ENCODE measurements at regions not wholly inside any gene's neighbourhood (a gene's known extent, or its start where the extent isn't known, plus 50 kb on each side); places are given as distances from the start of the nearest gene placed in this dataset.

- no peaks in the 10 kb centered on the region for H3K27me3 ChIP-seq
- intact Hi-C loops (cut with DNase I; ENCODE audit: low total_unique reads): no loop called here
- TF ChIP-seq EP300 (IDR thresholded peaks at IDR 0.05): no peak
- no peak for TF ChIP-seq CTCF (IDR thresholded peaks at IDR 0.05)
- no peak for TF ChIP-seq POLR2AphosphoS5 (IDR thresholded peaks at IDR 0.05)
- no peak for TF ChIP-seq POLR2A (IDR thresholded peaks at IDR 0.05)
- DNase-seq: no peak
- 80 to 96% (median 87%) methylated on average over 2 of the region's 2 CpGs for WGBS, 5 donors
- no peak overlapping the region for H3K27ac ChIP-seq
- no peaks in the 10 kb centered on the region for H3K4me1 ChIP-seq
- no peaks in the 10 kb centered on the region for H3K36me3 ChIP-seq
- H3K4me3 ChIP-seq: no peak overlapping the region
- H3K9me3 ChIP-seq: no peaks in the 10 kb centered on the region
These were observed 554.3 kb downstream of the PRELID2 start for GRCh38 chr5:145280806-145281205.

- Histone ChIP-seq H3K9me3 (no peaks in the 10 kb centered on the region), H3K27me3 (no peaks in the 10 kb centered on the region), H3K27ac (no peak overlapping the region), H3K4me1 (no peaks in the 10 kb centered on the region), H3K4me3 (no peak overlapping the region), H3K36me3 (no peaks in the 10 kb centered on the region)
- DNase-seq: no peak
- 66 to 83% (median 77%) methylated on average over 3 of the region's 3 CpGs for WGBS, 5 donors
- TF ChIP-seq POLR2AphosphoS5 (IDR thresholded peaks at IDR 0.05) (no peak), EP300 (IDR thresholded peaks at IDR 0.05) (no peak), CTCF (IDR thresholded peaks at IDR 0.05) (no peak), POLR2A (IDR thresholded peaks at IDR 0.05) (no peak)
- intact Hi-C loops (cut with DNase I; ENCODE audit: low total_unique reads): no loop called here
These were observed 554.9 kb downstream of the PRELID2 start for GRCh38 chr5:145280214-145280613.

GRCh38 chr5:145260670-145261069, 574.5 kb downstream of the PRELID2 start:
- Histone ChIP-seq H3K9me3 (peaks cover 0 to 15% (median 14%) of the 10 kb centered on the region in 4 donors), H3K4me1 (no peaks in the 10 kb centered on the region)
- intact Hi-C loops (cut with DNase I; ENCODE audit: low total_unique reads): no loop called here

GRCh38 chr5:145247745-145248040, 587.4 kb downstream of the PRELID2 start:
- H3K9me3 ChIP-seq: no peaks in the 10 kb centered on the region
- H3K27me3 ChIP-seq: no peaks in the 10 kb centered on the region
- H3K4me3 ChIP-seq: no peak overlapping the region
- intact Hi-C loops (cut with DNase I; ENCODE audit: low total_unique reads): no loop called here
- H3K36me3 ChIP-seq: no peaks in the 10 kb centered on the region
- TF ChIP-seq EP300 (IDR thresholded peaks at IDR 0.05) (no peak), CTCF (IDR thresholded peaks at IDR 0.05) (no peak), POLR2AphosphoS5 (IDR thresholded peaks at IDR 0.05) (no peak), POLR2A (IDR thresholded peaks at IDR 0.05) (no peak)
- 67 to 96% (median 89%) methylated on average over 2 of the region's 2 CpGs for WGBS, 5 donors
- no peak for DNase-seq
- H3K4me1 ChIP-seq: no peaks in the 10 kb centered on the region
- H3K27ac ChIP-seq: no peak overlapping the region

More at GRCh38 chr5:145260670-145261069, 574.5 kb downstream of the PRELID2 start:
- Histone ChIP-seq H3K4me3 (no peak overlapping the region), H3K27me3 (no peaks in the 10 kb centered on the region), H3K36me3 (no peaks in the 10 kb centered on the region), H3K27ac (no peak overlapping the region)
- TF ChIP-seq POLR2AphosphoS5 (IDR thresholded peaks at IDR 0.05) (no peak), POLR2A (IDR thresholded peaks at IDR 0.05) (no peak), CTCF (IDR thresholded peaks at IDR 0.05) (no peak), EP300 (IDR thresholded peaks at IDR 0.05) (no peak)
- no peak for DNase-seq

Measured in stomach (tissue), 8 donors.